ENCODE measurements at regions not wholly inside any gene's neighbourhood (a gene's known extent, or its start where the extent isn't known, plus 50 kb on each side); places are given as distances from the start of the nearest gene placed in this dataset.

DNA sequence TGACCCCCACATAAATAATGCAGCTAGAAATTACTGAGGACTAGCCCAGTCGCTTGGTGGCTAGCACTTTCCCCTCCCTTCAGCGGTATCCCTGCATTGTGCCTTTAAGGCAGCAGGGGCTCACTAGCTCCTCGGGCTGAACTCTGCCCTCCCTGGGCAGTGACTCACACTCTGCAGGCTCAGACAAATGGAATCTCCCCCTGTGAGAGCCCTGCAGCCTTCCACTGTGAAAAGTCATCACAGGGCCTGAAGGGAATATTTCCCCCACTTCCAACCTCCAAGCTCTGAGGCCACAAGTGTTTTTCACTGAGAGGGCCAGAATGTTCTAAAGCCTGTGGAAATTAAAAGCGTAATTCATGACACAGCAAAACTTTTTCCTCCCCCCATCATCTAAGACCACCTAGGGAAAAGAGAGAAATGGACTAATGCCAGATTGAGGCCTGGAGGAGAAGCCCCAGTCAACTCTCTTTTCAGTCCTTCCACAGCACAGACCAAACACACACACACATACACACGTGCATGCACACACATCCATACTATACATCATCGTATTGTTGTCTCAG is 93.6 kb upstream of the COL1A2 start (continued):
- TF ChIP-seq, protein P1, sequence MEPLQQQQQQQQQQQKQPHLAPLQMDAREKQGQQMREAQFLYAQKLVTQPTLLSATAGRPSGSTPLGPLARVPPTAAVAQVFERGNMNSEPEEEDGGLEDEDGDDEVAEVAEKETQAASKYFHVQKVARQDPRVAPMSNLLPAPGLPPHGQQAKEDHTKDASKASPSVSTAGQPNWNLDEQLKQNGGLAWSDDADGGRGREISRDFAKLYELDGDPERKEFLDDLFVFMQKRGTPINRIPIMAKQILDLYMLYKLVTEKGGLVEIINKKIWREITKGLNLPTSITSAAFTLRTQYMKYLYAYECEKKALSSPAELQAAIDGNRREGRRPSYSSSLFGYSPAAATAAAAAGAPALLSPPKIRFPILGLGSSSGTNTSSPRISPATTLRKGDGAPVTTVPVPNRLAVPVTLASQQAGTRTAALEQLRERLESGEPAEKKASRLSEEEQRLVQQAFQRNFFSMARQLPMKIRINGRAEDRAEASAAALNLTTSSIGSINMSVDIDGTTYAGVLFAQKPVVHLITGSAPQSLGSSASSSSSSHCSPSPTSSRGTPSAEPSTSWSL (CRISPR knock-in tag; IDR thresholded peaks at IDR 0.05; ENCODE audit: borderline replicate concordance): no peak
- TF ChIP-seq MTA1 (IDR thresholded peaks at IDR 0.05; ENCODE audit: borderline replicate concordance) (no peak), ZNF668 (CRISPR knock-in tag; IDR thresholded peaks at IDR 0.05) (no peak), ZNF140 (CRISPR knock-in tag; IDR thresholded peaks at IDR 0.05) (no peak), TSC22D4 (tag; IDR thresholded peaks at IDR 0.05) (no peak), ETV1 (tag; conservative IDR thresholded peaks at IDR 0.05; ENCODE audit: low read depth) (no peak), EHMT2 (IDR thresholded peaks at IDR 0.05) (no peak), GTF2A2 (tag; IDR thresholded peaks at IDR 0.05) (no peak), RBM15 (IDR thresholded peaks at IDR 0.05; ENCODE audit: insufficient read depth, low read length) (no peak), KDM4B (IDR thresholded peaks at IDR 0.05; ENCODE audit: borderline replicate concordance in 2 of 2, low read depth in 1 of 2) (no peak), CBX8 (IDR thresholded peaks at IDR 0.05; ENCODE audit: borderline replicate concordance, extremely low read depth, low read depth, low read length, poor library complexity, severe bottlenecking) (no peak), CEBPG (CRISPR knock-in tag; IDR thresholded peaks at IDR 0.05) (no peak), CEBPG (tag; conservative IDR thresholded peaks at IDR 0.05 in 1 of 2, IDR thresholded peaks at IDR 0.05 in 1 of 2) (no peak), ETV5 (CRISPR knock-in tag; IDR thresholded peaks at IDR 0.05; ENCODE audit: low read depth) (no peak), L3MBTL2 (IDR thresholded peaks at IDR 0.05) (no peak), BCOR (IDR thresholded peaks at IDR 0.05) (no peak), NCOA1 (IDR thresholded peaks at IDR 0.05; ENCODE audit: low read depth) (no peak), ZFP36 (IDR thresholded peaks at IDR 0.05; ENCODE audit: low read depth, low read length, partially characterized antibody) (no peak)
- TF ChIP-seq, protein P2, sequence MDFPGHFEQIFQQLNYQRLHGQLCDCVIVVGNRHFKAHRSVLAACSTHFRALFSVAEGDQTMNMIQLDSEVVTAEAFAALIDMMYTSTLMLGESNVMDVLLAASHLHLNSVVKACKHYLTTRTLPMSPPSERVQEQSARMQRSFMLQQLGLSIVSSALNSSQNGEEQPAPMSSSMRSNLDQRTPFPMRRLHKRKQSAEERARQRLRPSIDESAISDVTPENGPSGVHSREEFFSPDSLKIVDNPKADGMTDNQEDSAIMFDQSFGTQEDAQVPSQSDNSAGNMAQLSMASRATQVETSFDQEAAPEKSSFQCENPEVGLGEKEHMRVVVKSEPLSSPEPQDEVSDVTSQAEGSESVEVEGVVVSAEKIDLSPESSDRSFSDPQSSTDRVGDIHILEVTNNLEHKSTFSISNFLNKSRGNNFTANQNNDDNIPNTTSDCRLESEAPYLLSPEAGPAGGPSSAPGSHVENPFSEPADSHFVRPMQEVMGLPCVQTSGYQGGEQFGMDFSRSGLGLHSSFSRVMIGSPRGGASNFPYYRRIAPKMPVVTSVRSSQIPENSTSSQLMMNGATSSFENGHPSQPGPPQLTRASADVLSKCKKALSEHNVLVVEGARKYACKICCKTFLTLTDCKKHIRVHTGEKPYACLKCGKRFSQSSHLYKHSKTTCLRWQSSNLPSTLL (IDR thresholded peaks at IDR 0.05): no peak
- TF ChIP-seq, protein P3, sequence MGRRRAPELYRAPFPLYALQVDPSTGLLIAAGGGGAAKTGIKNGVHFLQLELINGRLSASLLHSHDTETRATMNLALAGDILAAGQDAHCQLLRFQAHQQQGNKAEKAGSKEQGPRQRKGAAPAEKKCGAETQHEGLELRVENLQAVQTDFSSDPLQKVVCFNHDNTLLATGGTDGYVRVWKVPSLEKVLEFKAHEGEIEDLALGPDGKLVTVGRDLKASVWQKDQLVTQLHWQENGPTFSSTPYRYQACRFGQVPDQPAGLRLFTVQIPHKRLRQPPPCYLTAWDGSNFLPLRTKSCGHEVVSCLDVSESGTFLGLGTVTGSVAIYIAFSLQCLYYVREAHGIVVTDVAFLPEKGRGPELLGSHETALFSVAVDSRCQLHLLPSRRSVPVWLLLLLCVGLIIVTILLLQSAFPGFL (CRISPR knock-in tag; IDR thresholded peaks at IDR 0.05): no peak
- TF ChIP-seq, protein P4, sequence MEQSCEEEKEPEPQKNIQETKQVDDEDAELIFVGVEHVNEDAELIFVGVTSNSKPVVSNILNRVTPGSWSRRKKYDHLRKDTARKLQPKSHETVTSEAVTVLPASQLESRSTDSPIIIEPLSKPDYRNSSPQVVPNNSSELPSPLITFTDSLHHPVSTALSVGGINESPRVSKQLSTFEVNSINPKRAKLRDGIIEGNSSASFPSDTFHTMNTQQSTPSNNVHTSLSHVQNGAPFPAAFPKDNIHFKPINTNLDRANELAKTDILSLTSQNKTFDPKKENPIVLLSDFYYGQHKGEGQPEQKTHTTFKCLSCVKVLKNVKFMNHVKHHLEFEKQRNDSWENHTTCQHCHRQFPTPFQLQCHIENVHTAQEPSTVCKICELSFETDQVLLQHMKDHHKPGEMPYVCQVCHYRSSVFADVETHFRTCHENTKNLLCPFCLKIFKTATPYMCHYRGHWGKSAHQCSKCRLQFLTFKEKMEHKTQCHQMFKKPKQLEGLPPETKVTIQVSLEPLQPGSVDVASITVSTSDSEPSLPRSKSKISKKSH (CRISPR knock-in tag; IDR thresholded peaks at IDR 0.05): no peak
